Activated T-helper 2 cell treated with anti-CD3 and anti-CD28 coated beads, Interferon-gamma antibody, Interleukin-2, Interleukin-4, amounts not matched to agents 10 μg/mL and 5 μg/mL and 100 μg/mL, durations not matched to agents 14 hours and 24 hours and 36 hours (primary cell): ENCODE measurements at regions not wholly inside any gene's neighbourhood (a gene's known extent, or its start where the extent isn't known, plus 50 kb on each side); places are given as distances from the start of the nearest gene placed in this dataset.
A peak's percentile ranks its signal among the peaks of the same experiment; 100 is the strongest.
"Not testable (repeated sequence)": the region's sequence is repeated elsewhere in the genome, so short reads cannot be mapped to it uniquely, and the experiment has no call there.

ENCODE experiments used
- DNase-seq: peaks from one replicate; pipeline ENCODE4 v3.0.0; 2021; ENCODE audit warnings: low spot score
- H3K27ac Mint-ChIP-seq: one replicate; pipeline ENCODE4 v1.8.0; 2021; ENCODE audit warnings: mixed read lengths
- H3K27me3 Mint-ChIP-seq: one replicate; pipeline ENCODE4 v1.8.0; 2021; ENCODE audit warnings: low read depth, mixed read lengths
- H3K36me3 Mint-ChIP-seq: one replicate; pipeline ENCODE4 v1.8.0; 2021; ENCODE audit warnings: low read depth, mixed read lengths
- H3K4me1 Mint-ChIP-seq: one replicate; pipeline ENCODE4 v1.8.0; 2021; ENCODE audit warnings: low read depth, mixed read lengths
- H3K4me3 Mint-ChIP-seq: one replicate; pipeline ENCODE4 v1.8.0; 2021; ENCODE audit warnings: low read depth, mild to moderate bottlenecking, moderate library complexity, mixed read lengths
- H3K9me3 Mint-ChIP-seq: one replicate; pipeline ENCODE4 v1.8.0; 2021; ENCODE audit warnings: mixed read lengths
- intact Hi-C: fragments of 100-400 bp; cut with micrococcal nuclease; formaldehyde crosslinking; loops from one replicate; pipeline ENCODE4 v1.15.1; 2023

DNA sequence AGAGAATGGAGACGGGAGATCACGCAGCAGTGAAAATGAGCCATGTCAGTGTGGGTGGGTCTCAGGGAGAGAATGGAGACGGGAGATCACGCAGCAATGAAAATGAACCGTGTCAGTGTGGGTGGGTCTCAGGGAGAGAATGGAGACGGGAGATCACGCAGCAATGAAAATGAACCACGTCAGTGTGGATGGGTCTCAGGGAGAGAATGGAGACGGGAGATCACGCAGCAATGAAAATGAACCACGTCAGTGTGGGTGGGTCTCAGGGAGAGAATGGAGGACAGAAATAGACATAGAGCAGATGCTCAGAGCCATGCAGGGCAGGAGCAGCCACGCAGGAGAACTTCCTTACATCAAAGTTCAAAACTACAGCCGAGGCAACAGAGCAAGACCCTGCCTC, 89.8 kb upstream of the LPCAT1 start:
- H3K27me3 Mint-ChIP-seq, intact Hi-C loops, H3K4me3 Mint-ChIP-seq, H3K9me3 Mint-ChIP-seq, DNase-seq, H3K4me1 Mint-ChIP-seq, H3K27ac Mint-ChIP-seq: not testable (repeated sequence)
- H3K36me3 Mint-ChIP-seq = peaks cover 36% of the 10 kb centered on the region

DNA sequence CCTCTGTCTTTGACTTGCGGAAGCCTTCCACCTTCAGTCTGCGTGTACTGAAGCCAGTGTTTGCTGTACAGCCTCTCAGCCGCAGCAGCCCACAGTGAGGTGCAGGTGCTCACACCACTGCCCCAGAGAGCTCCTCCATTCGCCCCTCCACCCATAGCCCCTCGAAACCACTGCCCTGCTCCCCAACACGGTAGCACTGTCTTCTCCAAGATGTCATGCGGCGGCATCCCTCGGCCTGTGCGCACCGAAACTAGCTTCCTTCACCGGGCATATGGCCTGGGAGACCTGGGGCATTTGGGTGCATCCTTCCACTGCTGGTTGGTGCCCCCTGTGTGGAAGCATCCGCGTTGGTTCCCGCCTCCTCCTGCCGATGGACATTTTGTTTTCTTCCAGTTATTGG, 86.8 kb upstream of the LPCAT1 start:
- peaks cover 15% of the 10 kb centered on the region for H3K36me3 Mint-ChIP-seq
- H3K9me3 Mint-ChIP-seq, H3K4me1 Mint-ChIP-seq, intact Hi-C loops, H3K27ac Mint-ChIP-seq, DNase-seq, H3K27me3 Mint-ChIP-seq, H3K4me3 Mint-ChIP-seq: not testable (repeated sequence)

DNA sequence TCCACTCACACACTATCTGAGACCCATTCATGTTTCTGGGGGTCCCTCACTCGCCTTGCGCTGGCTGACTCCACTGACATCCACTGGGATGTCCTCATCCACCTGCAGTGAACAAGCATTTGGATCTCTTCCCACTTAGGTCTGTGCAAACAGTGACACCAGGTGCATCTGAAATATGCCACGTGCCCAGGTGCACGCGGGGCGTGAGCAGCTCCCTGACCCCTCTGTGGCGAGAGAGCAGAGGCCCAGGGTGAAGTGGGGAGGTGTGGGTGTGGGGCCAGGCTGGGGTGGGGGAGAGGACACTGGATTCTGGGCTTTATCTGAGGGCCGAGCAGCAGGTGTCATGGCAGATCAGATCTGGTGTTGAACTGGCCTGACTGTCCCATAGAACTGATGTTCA, 85.4 kb upstream of the LPCAT1 start:
- H3K4me3 Mint-ChIP-seq, H3K27ac Mint-ChIP-seq: not testable (repeated sequence)
- H3K36me3 Mint-ChIP-seq = peaks cover 13% of the 10 kb centered on the region

DNA sequence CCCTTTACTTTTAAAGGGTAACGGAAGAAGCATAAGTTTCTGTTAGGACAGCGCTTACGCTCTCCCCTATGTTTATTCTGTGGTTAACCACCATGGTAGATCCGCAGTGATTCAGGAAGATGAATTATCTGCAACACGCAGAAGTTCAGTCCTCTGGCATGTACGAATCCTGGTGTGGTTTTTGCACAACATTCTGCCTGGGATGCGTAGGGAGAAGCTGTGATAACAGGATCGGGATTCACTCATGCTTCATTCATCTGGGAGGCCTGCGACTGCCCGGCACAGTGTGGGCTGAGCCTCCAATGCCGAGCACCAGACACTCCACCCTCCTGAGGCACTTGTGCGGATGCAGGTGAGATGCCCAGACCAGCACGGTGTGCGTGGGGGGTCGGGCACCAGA, 84.6 kb upstream of the LPCAT1 start:
- H3K36me3 Mint-ChIP-seq = peaks cover 13% of the 10 kb centered on the region
- H3K27ac Mint-ChIP-seq, H3K27me3 Mint-ChIP-seq, DNase-seq, H3K4me3 Mint-ChIP-seq, H3K9me3 Mint-ChIP-seq, intact Hi-C loops, H3K4me1 Mint-ChIP-seq: not testable (repeated sequence)

More for the DNA sequence above, 85.4 kb upstream of the LPCAT1 start:
- H3K27me3 Mint-ChIP-seq, H3K4me1 Mint-ChIP-seq, H3K9me3 Mint-ChIP-seq, intact Hi-C loops, DNase-seq: not testable (repeated sequence)

DNA sequence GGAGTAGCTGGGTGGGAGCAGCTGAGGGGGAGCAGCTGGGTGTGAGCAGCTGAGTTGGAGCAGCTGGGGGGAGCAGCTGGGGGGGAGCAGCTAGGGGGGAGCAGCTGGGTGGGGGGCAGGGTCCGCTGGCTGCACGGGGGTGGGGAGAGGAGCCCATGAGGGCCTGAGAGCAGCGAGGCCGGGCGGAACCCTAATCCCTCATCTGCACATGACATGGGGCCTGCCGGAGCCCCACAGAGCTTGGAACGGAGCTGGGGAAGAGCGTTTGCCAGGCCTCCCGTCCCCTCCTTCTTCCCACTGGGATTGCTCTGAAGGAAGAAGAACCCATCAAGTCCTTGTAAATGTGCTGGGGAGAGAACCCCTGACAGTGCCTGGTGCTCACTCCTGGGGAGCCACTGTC, 83.2 kb upstream of the LPCAT1 start:
- H3K27me3 Mint-ChIP-seq, H3K27ac Mint-ChIP-seq, DNase-seq, H3K36me3 Mint-ChIP-seq, H3K9me3 Mint-ChIP-seq, intact Hi-C loops, H3K4me1 Mint-ChIP-seq, H3K4me3 Mint-ChIP-seq: not testable (repeated sequence)

DNA sequence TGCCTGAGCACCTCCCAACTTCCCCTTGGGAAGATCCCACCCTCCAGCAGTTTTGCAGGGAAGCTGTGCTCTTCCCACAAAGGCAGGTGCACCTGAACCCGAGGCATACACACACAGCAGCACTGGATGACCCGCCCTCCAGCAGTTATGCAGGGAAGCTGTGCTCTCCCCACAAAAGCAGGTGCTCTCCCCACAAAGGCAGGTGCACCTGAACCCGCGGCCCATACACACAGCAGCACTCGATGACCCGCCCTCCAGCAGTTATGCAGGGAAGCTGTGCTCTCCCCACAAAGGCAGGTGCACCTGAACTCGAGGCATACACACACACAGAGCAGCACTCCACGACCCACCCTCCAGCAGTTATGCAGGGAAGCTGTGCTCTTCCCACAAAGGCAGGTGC, 80.2 kb upstream of the LPCAT1 start:
- H3K27me3 Mint-ChIP-seq, H3K36me3 Mint-ChIP-seq, H3K9me3 Mint-ChIP-seq, DNase-seq, intact Hi-C loops, H3K4me3 Mint-ChIP-seq, H3K27ac Mint-ChIP-seq: not testable (repeated sequence)
- H3K4me1 Mint-ChIP-seq = peaks cover 15% of the 10 kb centered on the region

DNA sequence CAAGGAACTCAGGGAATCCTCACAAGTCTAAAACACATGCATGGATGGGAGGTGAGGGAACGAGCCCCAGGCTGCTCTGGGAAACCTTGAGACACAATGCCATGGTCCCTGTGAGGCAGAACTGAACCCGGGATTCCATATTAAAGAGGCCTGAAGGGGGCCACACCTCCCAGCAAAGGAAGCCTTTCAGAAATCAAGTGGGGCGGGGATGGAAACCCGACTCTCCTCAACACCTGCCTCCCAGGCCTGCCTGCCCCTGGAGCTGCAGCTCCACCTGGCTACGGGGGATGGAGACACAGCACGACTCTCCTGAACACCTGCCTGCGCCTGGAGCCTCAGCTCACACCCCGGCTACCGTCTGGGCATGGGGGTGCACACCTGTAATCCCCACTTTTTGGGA, 77.8 kb upstream of the LPCAT1 start:
- not testable (repeated sequence) for H3K27me3 Mint-ChIP-seq

DNA sequence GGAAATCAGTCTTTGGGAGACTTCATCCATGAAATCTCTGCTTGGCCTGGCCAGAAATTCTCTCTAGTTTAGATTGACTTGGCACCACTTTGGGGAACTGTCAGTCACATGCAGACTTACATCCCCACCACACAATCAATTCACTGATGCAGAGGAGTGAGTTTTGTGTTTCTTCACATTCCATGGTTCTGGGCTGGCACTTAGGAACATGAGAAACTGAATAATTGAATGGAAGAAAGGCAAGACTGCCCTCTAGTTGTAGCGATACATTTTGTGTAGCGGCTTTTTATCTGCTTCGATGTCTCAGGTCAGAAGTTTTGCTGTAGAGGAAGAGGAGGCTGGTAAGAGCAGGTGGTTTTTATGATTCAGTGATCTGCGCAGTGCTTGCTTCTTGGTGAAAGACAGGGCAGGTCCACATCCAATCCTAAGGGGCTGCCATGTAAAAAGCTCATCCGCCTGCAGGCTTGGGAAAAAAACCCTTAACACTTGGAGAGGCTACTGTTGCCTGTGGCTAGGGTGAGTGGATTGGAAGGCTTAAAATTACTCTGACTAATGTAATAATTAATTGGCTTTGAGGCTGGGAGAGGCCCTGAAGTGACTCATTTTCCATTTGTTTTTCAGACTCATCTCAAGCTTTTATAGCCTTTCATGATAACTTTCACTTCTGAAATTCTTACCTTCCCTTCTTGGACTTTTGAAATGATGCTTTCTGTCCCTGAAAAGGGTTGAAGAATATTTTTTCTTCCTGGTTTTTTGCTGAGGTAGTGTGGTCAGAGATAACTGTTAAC, 75.4 kb upstream of the LPCAT1 start:
- H3K27me3 Mint-ChIP-seq, H3K4me1 Mint-ChIP-seq, intact Hi-C loops, H3K27ac Mint-ChIP-seq, H3K4me3 Mint-ChIP-seq, H3K9me3 Mint-ChIP-seq, DNase-seq: not testable (repeated sequence)
- peaks cover 15% of the 10 kb centered on the region for H3K36me3 Mint-ChIP-seq

More for the DNA sequence above, 77.8 kb upstream of the LPCAT1 start:
- intact Hi-C loops, H3K4me3 Mint-ChIP-seq, H3K4me1 Mint-ChIP-seq, DNase-seq, H3K27ac Mint-ChIP-seq, H3K9me3 Mint-ChIP-seq: not testable (repeated sequence)
- H3K36me3 Mint-ChIP-seq = peaks cover 15% of the 10 kb centered on the region

DNA sequence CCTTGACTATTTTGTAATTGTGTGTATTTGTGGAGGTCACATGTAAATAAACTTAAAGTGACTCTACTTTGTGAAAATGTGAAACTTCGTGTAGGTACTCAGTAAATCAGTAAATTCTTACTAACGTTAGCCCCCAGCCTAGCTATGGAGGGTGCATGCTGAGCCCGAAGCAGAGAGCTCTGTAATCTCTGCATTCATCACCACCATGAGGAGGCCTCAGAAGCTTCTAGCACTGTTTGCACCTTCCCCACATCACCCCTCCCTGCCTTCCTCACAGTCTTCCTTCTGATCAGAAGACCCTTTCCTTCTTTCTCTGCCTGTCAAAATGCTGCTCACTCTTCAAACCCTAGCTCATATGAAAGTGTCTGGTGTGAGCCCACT, 73.3 kb upstream of the LPCAT1 start:
- H3K9me3 Mint-ChIP-seq, H3K4me1 Mint-ChIP-seq, H3K27ac Mint-ChIP-seq, H3K4me3 Mint-ChIP-seq, H3K27me3 Mint-ChIP-seq, DNase-seq, intact Hi-C loops: not testable (repeated sequence)
- peaks cover 15% of the 10 kb centered on the region for H3K36me3 Mint-ChIP-seq

DNA sequence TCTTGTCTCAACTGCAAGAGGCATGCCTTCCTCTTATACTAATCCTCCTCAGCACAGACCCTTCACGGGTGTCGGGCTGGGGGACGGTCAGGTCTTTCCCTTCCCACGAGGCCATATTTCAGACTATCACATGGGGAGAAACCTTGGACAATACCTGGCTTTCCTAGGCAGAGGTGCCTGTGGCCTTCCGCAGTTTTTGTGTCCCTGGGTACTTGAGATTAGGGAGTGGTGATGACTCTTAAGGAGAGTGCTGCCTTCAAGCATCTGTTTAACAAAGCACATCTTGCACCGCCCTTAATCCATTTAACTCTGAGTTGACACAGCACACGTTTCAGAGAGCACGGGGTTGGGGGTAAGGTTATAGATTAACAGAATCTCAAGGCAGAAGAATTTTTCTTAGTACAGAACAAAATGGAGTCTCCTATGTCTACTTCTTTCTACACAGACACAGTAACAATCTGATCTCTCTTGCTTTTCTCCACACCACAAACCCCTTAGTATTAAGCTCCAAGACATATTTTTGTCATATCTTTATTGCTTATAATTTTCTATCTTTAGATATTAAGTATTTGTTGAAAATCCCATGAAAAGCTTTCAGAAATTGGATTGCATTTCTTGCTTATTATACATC, 72.8 kb upstream of the LPCAT1 start:
- H3K4me1 Mint-ChIP-seq, H3K27me3 Mint-ChIP-seq, intact Hi-C loops, H3K4me3 Mint-ChIP-seq, H3K27ac Mint-ChIP-seq, DNase-seq, H3K9me3 Mint-ChIP-seq: not testable (repeated sequence)
- H3K36me3 Mint-ChIP-seq = peaks cover 15% of the 10 kb centered on the region

DNA sequence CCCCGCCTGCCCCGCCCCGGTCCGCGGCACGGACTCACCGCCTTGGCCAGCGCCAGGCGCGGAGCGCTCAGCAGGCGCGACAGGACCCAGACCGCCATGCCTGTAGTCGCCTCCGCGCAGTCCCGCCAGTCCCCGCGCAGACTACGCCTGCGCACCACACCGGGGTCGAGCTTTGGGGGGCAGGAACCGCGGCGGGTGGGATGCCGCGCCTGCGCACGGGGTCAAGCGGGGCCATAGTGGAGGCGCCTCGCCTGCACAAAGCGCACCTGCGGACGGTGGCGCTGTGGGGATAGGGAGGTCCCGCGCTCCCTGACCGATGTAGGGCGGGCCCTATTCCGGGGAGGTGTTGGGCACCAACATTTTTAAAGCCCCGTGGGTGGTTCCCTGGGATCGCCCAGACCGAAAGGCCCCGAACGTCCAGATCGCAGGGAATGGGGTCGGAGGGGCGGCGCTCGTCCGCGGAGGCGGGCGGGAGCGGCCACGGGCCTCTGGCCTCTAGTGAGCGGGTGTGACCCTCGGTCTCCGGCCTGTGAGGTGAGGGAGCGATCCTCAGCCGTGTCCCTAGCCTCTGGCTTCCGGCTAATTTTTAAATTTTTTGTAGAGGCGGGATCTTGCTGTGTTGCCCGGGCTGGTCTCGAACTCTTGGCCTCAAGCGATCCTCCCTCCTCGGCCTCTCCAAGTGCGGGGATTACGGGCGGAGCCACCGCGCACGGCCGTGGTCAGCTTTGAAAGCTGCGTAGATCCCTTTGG, 70.8 kb upstream of the LPCAT1 start:
- H3K27me3 Mint-ChIP-seq = no peaks in the 10 kb centered on the region
- no peaks in the 10 kb centered on the region for H3K9me3 Mint-ChIP-seq
- H3K4me3 Mint-ChIP-seq = peak overlapping the region; percentile 68
- DNase-seq = peak; percentile 53
- peaks cover 5% of the 10 kb centered on the region for H3K4me1 Mint-ChIP-seq
- H3K36me3 Mint-ChIP-seq = peaks cover 10% of the 10 kb centered on the region
- intact Hi-C loops = loop anchor here (5.0 kb wide), 1 partner anchor 48 kb away; no protein-coding TSS in a partner anchor
- H3K27ac Mint-ChIP-seq = no peak overlapping the region

DNA sequence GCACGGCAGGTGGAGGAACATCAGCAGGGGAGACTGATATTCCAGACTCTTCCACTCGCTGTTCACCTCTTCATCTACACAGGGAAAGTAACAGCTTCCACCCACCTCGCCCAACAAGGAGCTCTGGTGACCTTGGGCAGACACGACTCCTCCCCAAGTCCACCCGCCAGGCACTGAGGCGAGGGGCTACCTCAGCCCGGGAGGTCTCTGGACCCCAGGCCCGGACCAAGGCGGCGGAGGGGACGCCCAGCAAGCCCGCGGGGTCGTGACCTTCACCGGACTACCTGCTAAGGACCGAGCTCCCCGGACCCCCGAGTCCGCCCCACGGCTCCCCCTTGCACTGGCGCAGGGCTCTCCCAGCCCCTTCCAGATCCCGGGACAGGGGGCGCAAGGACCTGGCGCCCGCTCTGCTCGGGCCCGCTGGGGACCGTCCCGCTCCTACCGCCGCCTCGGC, 70.2 kb upstream of the LPCAT1 start:
- intact Hi-C loops = loop anchor here (5.0 kb wide), 1 partner anchor 48 kb away; no protein-coding TSS in a partner anchor

More for the DNA sequence above, 70.2 kb upstream of the LPCAT1 start:
- Mint-ChIP-seq H3K36me3 (peaks cover 5% of the 10 kb centered on the region), H3K4me1 (no peaks in the 10 kb centered on the region), H3K27ac (no peak overlapping the region), H3K27me3 (no peaks in the 10 kb centered on the region), H3K4me3 (peak overlapping the region; percentile 68), H3K9me3 (no peaks in the 10 kb centered on the region)
- no peak for DNase-seq
